Occipital lobe (tissue), 1 donor: ENCODE measurements at regions not wholly inside any gene's neighbourhood (a gene's known extent, or its start where the extent isn't known, plus 50 kb on each side); places are given as distances from the start of the nearest gene placed in this dataset.
"Not testable (repeated sequence)": the region's sequence is repeated elsewhere in the genome, so short reads cannot be mapped to it uniquely, and the experiment has no call there.

Source experiments
- DNase-seq: peaks from one replicate; lab custom pipeline; 2025; lab: John Stamatoyannopoulos, UW

GRCh38 chr6:163750431-163751031 lies 336.0 kb downstream of the QKI start:
- DNase-seq: no peak

DNA sequence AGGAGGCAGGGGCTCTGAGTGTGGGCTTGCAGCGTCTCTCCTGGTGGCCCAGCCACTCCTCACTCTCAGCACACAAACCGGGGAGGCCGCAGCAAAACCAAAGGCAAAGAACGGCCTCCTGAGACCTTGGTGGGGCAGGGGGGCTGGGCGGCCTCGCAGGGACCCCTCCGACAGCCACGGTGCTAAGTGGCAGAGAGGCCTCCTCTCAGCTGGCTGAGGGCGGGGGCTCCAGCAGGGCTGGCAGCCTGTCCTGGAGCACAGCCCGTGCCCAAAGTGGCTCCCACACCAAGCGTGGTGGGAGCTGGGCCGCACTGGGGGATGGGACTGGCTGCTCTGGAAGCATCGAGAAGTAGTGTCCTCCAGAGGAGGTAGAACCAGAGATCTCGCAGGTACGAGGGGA lies 334.4 kb downstream of the QKI start:
- no peak for DNase-seq

DNA sequence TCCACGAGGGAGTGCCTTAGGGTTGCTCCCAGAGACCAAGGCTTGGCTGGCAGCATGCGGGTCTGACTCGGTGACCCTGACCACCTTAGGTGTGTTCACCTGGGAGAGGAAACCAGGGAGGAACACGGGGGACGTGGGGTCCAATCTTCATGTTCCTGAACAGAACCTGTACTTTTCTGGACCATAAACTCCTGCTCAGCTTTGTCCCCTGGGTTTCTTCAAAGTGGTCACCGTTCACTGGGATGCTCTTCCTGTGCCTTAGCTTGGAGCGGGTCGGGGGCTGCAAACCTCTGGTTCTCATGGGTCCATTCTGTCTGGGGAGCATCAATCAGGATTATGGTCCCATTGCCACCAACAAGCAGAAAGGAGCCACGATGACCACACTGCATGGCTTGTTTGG lies 333.5 kb downstream of the QKI start:
- DNase-seq: no peak

GRCh38 chr6:163747058-163747457 lies 332.5 kb downstream of the QKI start:
- not testable (repeated sequence) for DNase-seq

- DNase-seq: no peak
These were observed 331.2 kb downstream of the QKI start for GRCh38 chr6:163745536-163746400.

DNA sequence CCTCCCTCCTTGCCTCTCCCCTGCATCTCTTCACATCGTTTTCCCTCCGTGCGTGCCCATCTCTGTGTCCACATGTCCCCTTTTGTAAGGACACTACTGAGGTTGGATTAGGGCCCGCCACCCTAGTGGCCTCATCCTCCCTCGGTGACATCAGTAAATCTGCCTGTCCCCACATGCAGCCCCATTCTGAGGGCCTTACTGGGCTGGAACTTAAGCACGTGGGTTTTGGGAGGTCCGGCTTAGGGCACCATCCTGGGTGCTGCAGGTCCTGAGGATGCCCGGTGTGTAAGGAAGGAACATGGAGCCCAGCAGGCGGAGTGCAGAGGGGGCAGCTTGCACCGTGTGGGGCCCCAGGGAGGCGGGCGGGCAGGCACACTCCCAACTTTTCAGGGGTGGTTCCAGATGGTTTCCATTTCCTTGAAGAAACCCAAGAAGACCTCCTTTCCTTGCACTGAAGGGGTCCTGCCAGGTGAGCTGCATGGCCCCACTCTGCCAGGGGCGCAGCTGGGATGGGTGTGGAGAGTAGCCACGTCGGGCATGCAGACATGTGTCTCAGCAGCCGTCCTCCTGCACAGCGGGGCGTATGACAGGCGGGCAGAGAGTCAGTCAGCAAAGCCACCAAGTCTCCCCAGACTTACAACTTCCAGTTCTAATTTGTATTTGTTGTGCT lies 329.9 kb downstream of the QKI start:
- DNase-seq: no peak

DNA sequence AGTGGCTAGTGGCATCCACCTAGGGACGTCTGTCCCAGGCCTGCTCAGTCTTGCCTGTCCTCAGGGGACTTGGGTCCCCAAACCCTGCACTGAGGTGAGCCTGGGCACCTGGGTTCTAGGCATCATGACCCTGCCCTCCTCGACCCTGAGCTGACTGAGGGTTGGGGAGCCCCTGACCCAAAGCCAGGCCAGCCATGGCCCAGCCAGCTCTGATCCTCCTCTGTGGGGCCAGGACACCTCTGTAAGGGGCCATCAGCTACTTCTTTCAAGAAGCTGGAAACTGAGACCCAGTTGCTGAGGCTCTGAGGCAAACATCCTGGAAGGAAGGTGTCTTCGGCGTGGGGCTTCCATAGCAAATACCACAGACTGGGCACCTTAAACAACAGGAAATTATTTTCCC lies 329.3 kb downstream of the QKI start:
- DNase-seq: no peak

- DNase-seq: no peak
These were observed 327.3 kb downstream of the QKI start for GRCh38 chr6:163741743-163742363.

GRCh38 chr6:163741342-163741741 lies 326.8 kb downstream of the QKI start:
- DNase-seq: no peak

- DNase-seq: no peak
These were observed 325.4 kb downstream of the QKI start for GRCh38 chr6:163739966-163740365.

DNA sequence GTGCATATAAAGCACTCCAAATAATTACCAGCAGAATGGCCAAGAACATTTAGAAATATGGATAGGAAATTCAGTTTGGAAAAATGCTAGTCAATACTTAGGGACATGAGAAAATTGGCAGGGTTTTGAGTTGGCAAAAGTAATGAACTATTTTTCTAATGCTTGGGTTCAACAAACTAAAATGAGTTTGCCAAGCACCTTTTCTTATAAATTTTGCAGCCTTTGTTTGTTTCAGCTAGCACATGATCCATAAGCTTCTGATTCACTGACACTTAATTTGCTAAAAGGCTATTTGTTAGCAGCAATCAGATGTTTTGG lies 324.8 kb downstream of the QKI start:
- DNase-seq: no peak

DNA sequence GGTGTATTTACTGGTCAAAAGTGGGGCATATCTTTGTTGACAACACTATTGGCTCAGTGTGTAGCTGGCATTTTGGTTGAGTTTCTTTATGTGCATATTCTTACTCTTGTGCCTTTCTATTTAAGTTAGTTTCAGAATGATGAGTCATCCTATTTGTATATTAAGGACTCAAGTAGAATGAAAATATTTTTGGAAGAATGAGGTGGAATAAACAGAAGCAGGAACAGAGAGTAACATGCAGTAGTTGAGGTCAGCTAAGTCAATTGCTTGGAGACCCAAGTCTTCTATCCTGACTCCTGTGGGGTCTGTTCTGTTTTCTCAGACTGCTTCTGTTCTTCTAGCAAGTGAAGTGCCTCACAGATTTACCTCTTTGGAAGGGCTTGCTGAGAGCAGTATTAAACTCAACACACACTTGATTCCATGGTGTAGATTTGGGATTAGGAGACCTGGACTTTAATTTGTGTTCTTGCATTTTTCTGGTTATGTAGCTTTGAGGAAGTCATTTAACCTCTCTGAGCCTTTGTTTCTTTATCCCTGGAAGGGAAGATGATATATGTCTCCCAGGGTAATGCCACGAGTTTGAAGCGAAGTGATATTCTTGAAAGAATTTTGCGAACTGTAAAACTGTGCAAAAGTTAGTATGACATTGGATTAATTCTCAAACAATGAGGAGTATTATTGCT lies 324.3 kb downstream of the QKI start:
- DNase-seq: no peak

DNA sequence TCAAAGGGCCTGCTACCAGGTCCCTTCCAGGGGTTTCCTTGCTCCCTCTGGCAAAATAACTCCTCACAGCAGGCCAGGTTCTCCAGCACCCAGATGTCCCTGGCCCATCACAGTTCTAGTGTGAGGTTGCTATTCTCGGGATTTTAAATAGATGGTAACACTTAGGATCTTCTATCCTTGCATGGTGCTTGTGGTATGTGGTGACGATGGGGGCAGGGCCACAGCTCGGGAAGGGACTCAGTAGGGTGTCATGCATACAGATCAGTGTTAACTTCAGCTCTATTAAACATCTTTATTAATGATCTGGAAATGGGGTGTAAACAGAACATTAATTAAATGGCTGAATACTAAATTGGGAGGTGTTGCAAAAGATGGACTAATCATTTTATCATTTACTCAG lies 323.8 kb downstream of the QKI start:
- no peak for DNase-seq

GRCh38 chr6:163735076-163735475 lies 320.6 kb downstream of the QKI start:
- no peak for DNase-seq

- no peak for DNase-seq
These were observed 318.5 kb downstream of the QKI start for GRCh38 chr6:163733061-163733460.

DNA sequence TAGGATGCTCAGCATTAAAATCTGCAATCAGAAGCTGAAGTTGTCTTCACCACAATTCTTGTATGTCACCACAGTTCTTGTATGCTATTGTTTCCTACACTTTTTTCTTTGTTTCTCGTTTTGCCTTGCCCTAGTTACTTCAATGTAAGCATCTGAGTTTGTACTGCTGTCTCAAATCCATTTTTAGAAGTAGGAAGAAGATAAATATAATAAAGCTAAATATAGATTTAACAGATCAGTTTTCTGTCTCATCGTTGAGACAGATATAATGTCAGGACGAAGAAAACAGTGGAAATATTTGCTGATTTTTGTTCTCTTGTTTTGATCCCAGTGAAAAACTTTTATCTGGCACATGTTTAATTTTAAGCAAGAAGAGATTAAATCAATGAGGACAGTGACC lies 318.0 kb downstream of the QKI start:
- no peak for DNase-seq

GRCh38 chr6:163732014-163732351 lies 317.5 kb downstream of the QKI start:
- not testable (repeated sequence) for DNase-seq

DNA sequence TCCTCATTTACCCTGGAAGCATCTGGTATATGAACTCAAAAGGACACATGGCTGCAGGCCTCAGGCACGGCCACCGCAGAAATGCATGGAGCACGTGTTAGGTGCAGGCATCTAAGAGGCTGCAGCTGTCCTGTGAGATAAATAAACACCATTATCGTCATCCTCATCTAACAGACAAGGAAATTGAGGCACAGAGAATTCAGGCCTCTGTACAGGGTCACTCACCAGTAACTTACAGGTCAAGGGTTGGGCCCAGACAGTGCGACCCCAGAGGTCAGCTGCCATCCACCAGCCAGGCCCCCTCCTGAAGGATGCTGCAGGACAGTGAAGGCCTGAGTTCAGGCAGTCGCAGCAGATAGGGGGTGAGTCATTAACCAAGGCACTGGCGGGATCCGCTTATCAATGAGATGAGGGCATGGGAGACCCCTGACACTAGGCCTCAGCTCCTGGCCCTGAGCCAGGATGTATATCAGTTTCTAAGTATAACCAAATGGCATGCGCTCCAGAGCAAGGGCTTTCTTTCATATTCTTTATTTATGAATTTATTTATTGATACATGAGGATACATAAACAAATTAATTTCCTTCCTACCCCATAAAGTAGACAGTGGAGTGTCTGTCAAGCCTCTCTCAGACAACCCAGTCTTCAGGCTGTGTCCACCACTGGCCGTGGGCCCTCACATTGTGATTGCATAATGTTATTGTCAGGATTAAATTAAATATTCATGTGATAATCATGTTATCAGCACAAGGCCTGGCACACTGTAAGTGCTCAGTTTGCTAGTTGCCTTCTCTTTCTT lies 316.9 kb downstream of the QKI start:
- no peak for DNase-seq

DNA sequence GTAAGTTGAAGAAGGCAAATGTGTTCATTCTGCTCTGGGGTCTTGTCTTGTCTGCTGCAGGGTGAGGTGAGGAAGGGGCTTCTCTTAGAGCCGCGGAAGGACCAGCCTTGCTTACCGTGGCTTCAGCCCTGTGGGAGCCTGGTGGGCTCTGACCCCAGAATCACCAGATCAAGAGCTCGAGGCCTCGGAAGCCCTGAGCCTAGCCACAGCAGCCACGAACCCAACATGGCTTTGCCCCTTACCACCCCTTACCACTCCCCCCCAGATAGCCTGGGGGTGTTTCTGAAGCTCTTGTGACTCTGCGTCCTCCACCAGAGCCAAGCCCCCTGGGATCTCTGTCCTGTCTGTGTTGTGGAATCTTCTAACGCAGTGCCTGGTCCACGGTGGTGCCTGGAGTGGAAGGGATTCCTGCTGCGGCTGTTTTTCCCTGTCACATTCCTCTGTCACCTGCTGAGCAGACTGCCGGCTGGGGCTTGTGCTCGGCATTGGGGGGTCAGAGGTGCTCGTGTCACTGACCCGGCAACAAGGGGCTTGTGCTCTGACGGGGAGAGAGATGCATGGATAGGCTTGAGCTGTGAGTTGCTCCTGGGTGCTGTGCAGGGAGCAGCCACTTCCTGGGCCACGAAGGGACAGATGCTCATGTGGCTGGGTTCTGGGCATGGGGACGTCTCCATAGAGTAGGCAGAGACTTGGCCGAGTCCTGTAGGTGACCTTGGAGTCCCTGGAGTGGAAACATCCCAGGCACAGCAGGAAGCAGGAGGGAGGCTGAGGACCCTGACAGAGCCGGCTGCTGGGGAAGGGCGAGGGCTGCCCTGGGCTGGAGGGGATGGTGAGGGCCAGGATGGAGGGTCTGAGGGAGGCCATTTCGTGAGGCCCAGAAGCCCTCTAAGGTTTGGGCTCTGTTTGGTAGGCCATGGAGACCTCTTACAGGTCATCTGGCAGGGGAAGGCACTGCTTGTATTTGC lies 316.0 kb downstream of the QKI start:
- DNase-seq: no peak
